GM18511 (cell line): ENCODE measurements at regions not wholly inside any gene's neighbourhood (a gene's known extent, or its start where the extent isn't known, plus 50 kb on each side); places are given as distances from the start of the nearest gene placed in this dataset.
A peak's percentile ranks its signal among the peaks of the same experiment; 100 is the strongest.
"Not testable (repeated sequence)": the region's sequence is repeated elsewhere in the genome, so short reads cannot be mapped to it uniquely, and the experiment has no call there.

Experiments
- ATAC-seq: cut with Tn5 transposase; IDR thresholded peaks from one replicate; pipeline ENCODE4 v1.9.1; 2021; ENCODE audit warnings: mild to moderate bottlenecking, moderate library complexity; ENCODE audit not compliant: unreplicated experiment

GRCh38 chr12:94863321-94864035 is 140.0 kb downstream of the NDUFA12 start:
- ATAC-seq = no peak

- no peak for ATAC-seq
Observed at GRCh38 chr12:94862421-94862820, 141.1 kb downstream of the NDUFA12 start.

GRCh38 chr12:94856324-94856723 is 147.2 kb downstream of the NDUFA12 start:
- no peak for ATAC-seq

- ATAC-seq = no peak
Observed at GRCh38 chr12:94855853-94856252, 147.6 kb downstream of the NDUFA12 start.

- ATAC-seq = no peak
Observed at GRCh38 chr12:94851396-94852028, 152.0 kb downstream of the NDUFA12 start.

GRCh38 chr12:94849411-94849976 is 154.0 kb downstream of the NDUFA12 start:
- no peak for ATAC-seq

- ATAC-seq = no peak
Observed at GRCh38 chr12:94848966-94849365, 154.5 kb downstream of the NDUFA12 start.

GRCh38 chr12:94845110-94845509 is 158.4 kb downstream of the NDUFA12 start:
- ATAC-seq = no peak

- no peak for ATAC-seq
Observed at GRCh38 chr12:94844452-94844851, 159.0 kb downstream of the NDUFA12 start.

GRCh38 chr12:94841904-94842610 is 161.4 kb downstream of the NDUFA12 start:
- ATAC-seq = no peak

- no peak for ATAC-seq
Observed at GRCh38 chr12:94841177-94841576, 162.3 kb downstream of the NDUFA12 start.

GRCh38 chr12:94839347-94839746 is 164.2 kb downstream of the NDUFA12 start:
- ATAC-seq = peak; percentile 88

GRCh38 chr12:94836952-94837670 is 166.4 kb downstream of the NDUFA12 start:
- ATAC-seq = not testable (repeated sequence)

- no peak for ATAC-seq
Observed at GRCh38 chr12:94834036-94834625, 169.4 kb downstream of the NDUFA12 start.

- no peak for ATAC-seq
Observed at GRCh38 chr12:94832780-94833681, 170.5 kb downstream of the NDUFA12 start.

GRCh38 chr12:94832105-94832504 is 171.4 kb downstream of the NDUFA12 start:
- no peak for ATAC-seq

- ATAC-seq = peak; percentile 90
Observed at GRCh38 chr12:94831081-94831751, 172.3 kb downstream of the NDUFA12 start.

- no peak for ATAC-seq
Observed at GRCh38 chr12:94829552-94829951, 173.9 kb downstream of the NDUFA12 start.

- no peak for ATAC-seq
Observed at GRCh38 chr12:94819011-94819410, 168.7 kb upstream of the TMCC3 start.
